Stomach (tissue), 8 donors: ENCODE measurements at regions not wholly inside any gene's neighbourhood (a gene's known extent, or its start where the extent isn't known, plus 50 kb on each side); places are given as distances from the start of the nearest gene placed in this dataset.

Experiments
- DNase-seq, 2 donors: peaks; one replicate each; pipeline versions ENCODE4 v3.0.0 to v3.0.0-alpha.2; 2013 to 2019
- H3K27ac ChIP-seq, 5 donors: fragments of 200-600 bp in 4 of 5; sonication (generic) in 4 of 5; one replicate each; pipeline ENCODE4 v1.5.1; 2013 to 2019; ENCODE audit warnings: mild to moderate bottlenecking in 1 of 5, moderate library complexity in 1 of 5
- H3K27me3 ChIP-seq, 3 donors: fragments of 200-600 bp; sonication (generic); one replicate each; pipeline ENCODE4 v1.5.1; 2017 to 2019; ENCODE audit warnings: mixed run types in 1 of 3
- H3K36me3 ChIP-seq, 4 donors: fragments of 200-600 bp; sonication (generic); 1 replicate in 3 of 4; 2 replicates in 1 of 4; pipeline ENCODE4 v1.5.1; 2016 to 2019
- H3K4me1 ChIP-seq, 4 donors: fragments of 200-600 bp; sonication (generic); one replicate each; pipeline ENCODE4 v1.5.1; 2016 to 2019
- H3K4me3 ChIP-seq, 4 donors: fragments of 200-600 bp; sonication (generic) in 3 of 4; one replicate each; pipeline ENCODE4 v1.5.1; 2016 to 2019; ENCODE audit warnings: mild to moderate bottlenecking in 1 of 4
- H3K9me3 ChIP-seq, 4 donors: fragments of 200-600 bp; sonication (generic); one replicate each; pipeline ENCODE4 v1.5.1; 2016 to 2019
- CTCF ChIP-seq, 7 experiments: fragments of 450-650 bp in 4 of 7; fragments of 200-600 bp in 3 of 7; sonication (generic) in 3 of 7; IDR thresholded peaks; one replicate each; pipeline ENCODE4 v1.5.1; 2016 to 2019; ENCODE audit warnings: antibody characterized with exemption in 7 of 7, control low read depth in 2 of 7, mild to moderate bottlenecking in 1 of 7
- EP300 ChIP-seq: sonication (generic); formaldehyde crosslinking; IDR thresholded peaks from one replicate; pipeline ENCODE4 v1.6.1; 2017; ENCODE audit warnings: antibody characterized with exemption
- POLR2A ChIP-seq, 4 donors: fragments of 450-650 bp; IDR thresholded peaks; one replicate each; pipeline ENCODE4 v1.6.1; 2016; ENCODE audit warnings: antibody characterized with exemption in 4 of 4, control low read depth in 2 of 4, mild to moderate bottlenecking in 1 of 4, moderate library complexity in 1 of 4
- POLR2AphosphoS5 ChIP-seq, 3 donors: sonication (generic); formaldehyde crosslinking; IDR thresholded peaks; one replicate each; pipeline ENCODE4 v1.6.1; 2016; ENCODE audit warnings: antibody characterized with exemption in 3 of 3
- WGBS, 5 donors: extraction: QIAGEN DNeasy Blood & Tissue Kit in 3 of 5; methylation state at CpG; one replicate each; pipeline versions ENCODE4 v1.1.5 to v1.1.7; 2013 to 2018; 5-methylcytosine and 5-hydroxymethylcytosine counted together
- intact Hi-C: fragments of 100-400 bp; cut with DNase I; formaldehyde crosslinking; loops from one replicate; pipeline ENCODE4 v1.15.1; 2023; ENCODE audit warnings: low total_unique reads
- donor health status: healthy with polysubstance abuse.
- donor health status: Bipolar disorder and iron deficiency.
- donor health status: healthy.

- 83 to 90% (median 85%) methylated on average over 1 to 6 of the region's 6 CpGs for whole genome bisulfite sequencing, 5 donors
- Histone ChIP-seq H3K4me1 (peaks cover 10 to 43% (median 31%) of the 10 kb centered on the region in 4 donors), H3K36me3 (no peaks in the 10 kb centered on the region), H3K4me3 (no peak overlapping the region), H3K9me3 (peaks cover 0 to 5% (median 2%) of the 10 kb centered on the region in 4 donors), H3K27me3 (no peaks in the 10 kb centered on the region), H3K27ac (peak overlapping the region; percentile 48 to 80 (median 62))
- no peak for DNase-seq
- TF ChIP-seq EP300, result no peak
- intact Hi-C loops, result no loop called here
Observed at GRCh38 chr9:134214386-134214765, 50.0 kb upstream of the RNU6ATAC start.

GRCh38 chr9:134214766-134215419 is 50.5 kb upstream of the RNU6ATAC start:
- H3K27ac ChIP-seq, result peak overlapping the region; percentile 48 to 80 (median 62)
- intact Hi-C loops, result no loop called here
- H3K4me1 ChIP-seq, result peaks cover 10 to 41% (median 31%) of the 10 kb centered on the region in 4 donors
- H3K36me3 ChIP-seq, result no peaks in the 10 kb centered on the region
- WGBS, 5 donors, result 72 to 86% (median 78%) methylated on average over 18 to 22 of the region's 22 CpGs
- peak in 1 of 2 donors; percentile 53 for DNase-seq
- no peak overlapping the region for H3K4me3 ChIP-seq
- no peak for TF ChIP-seq POLR2A (IDR thresholded peaks at IDR 0.05)
- no peak for TF ChIP-seq CTCF (IDR thresholded peaks at IDR 0.05)
- TF ChIP-seq EP300, result no peak
- TF ChIP-seq POLR2AphosphoS5 (IDR thresholded peaks at IDR 0.05), result no peak
- H3K27me3 ChIP-seq, result no peaks in the 10 kb centered on the region
- H3K9me3 ChIP-seq, result peaks cover 0 to 5% (median 2%) of the 10 kb centered on the region in 4 donors

GRCh38 chr9:134215420-134215698 is 51.0 kb upstream of the RNU6ATAC start:
- H3K36me3 ChIP-seq, result no peaks in the 10 kb centered on the region
- peaks cover 10 to 37% (median 30%) of the 10 kb centered on the region in 4 donors for H3K4me1 ChIP-seq
- intact Hi-C loops, result no loop called here
- TF ChIP-seq CTCF (IDR thresholded peaks at IDR 0.05), result no peak
- TF ChIP-seq POLR2AphosphoS5 (IDR thresholded peaks at IDR 0.05), result no peak
- TF ChIP-seq EP300, result no peak
- TF ChIP-seq POLR2A (IDR thresholded peaks at IDR 0.05), result no peak
- H3K27me3 ChIP-seq, result no peaks in the 10 kb centered on the region
- H3K4me3 ChIP-seq, result no peak overlapping the region
- H3K9me3 ChIP-seq, result peaks cover 0 to 5% (median 2%) of the 10 kb centered on the region in 4 donors
- H3K27ac ChIP-seq, result peak overlapping the region; percentile 48 to 80 (median 62)
- 58 to 75% (median 67%) methylated on average over 2 to 7 of the region's 7 CpGs for WGBS, 5 donors
- DNase-seq, result no peak

GRCh38 chr9:134215699-134216448 is 51.5 kb upstream of the RNU6ATAC start:
- WGBS, 5 donors, result 28 to 66% (median 38%) methylated on average over 24 to 32 of the region's 32 CpGs
- intact Hi-C loops, result no loop called here
- peak overlapping the region; percentile 59 to 80 (median 68) for H3K27ac ChIP-seq
- H3K4me3 ChIP-seq, result no peak overlapping the region
- TF ChIP-seq EP300 (no peak), CTCF (IDR thresholded peaks at IDR 0.05) (no peak), POLR2AphosphoS5 (IDR thresholded peaks at IDR 0.05) (no peak), POLR2A (IDR thresholded peaks at IDR 0.05) (no peak)
- peak; percentile 40 to 82 for DNase-seq
- peaks cover 0 to 5% (median 2%) of the 10 kb centered on the region in 4 donors for H3K9me3 ChIP-seq
- H3K36me3 ChIP-seq, result no peaks in the 10 kb centered on the region
- no peaks in the 10 kb centered on the region for H3K27me3 ChIP-seq
- H3K4me1 ChIP-seq, result peaks cover 10 to 31% (median 28%) of the 10 kb centered on the region in 4 donors
